Mesodermal cell (in vitro differentiated cells): ENCODE measurements at regions not wholly inside any gene's neighbourhood (a gene's known extent, or its start where the extent isn't known, plus 50 kb on each side); places are given as distances from the start of the nearest gene placed in this dataset.

Experiments
- H3K27ac ChIP-seq: 2 replicates; pipeline ENCODE4 v1.7.0; 2013; ENCODE audit warnings: mild to moderate bottlenecking, low read depth, low read length, moderate library complexity; ENCODE audit not compliant: severe bottlenecking
- H3K36me3 ChIP-seq: 2 replicates; pipeline ENCODE4 v1.7.1; 2013; ENCODE audit warnings: mild to moderate bottlenecking, low read length, moderate library complexity; ENCODE audit not compliant: control insufficient read depth, insufficient read depth
- H3K4me1 ChIP-seq: one replicate; pipeline ENCODE4 v1.7.1; 2013; ENCODE audit warnings: mild to moderate bottlenecking, low read length; ENCODE audit not compliant: insufficient read depth, control insufficient read depth, poor library complexity, severe bottlenecking
- H3K4me3 ChIP-seq: 2 replicates; pipeline ENCODE4 v1.7.0; 2013; ENCODE audit warnings: low read length, control low read depth, mild to moderate bottlenecking; ENCODE audit not compliant: insufficient read depth, poor library complexity, severe bottlenecking; ENCODE audit errors: extremely low read depth
- H3K9me3 ChIP-seq: 2 replicates; pipeline ENCODE4 v1.7.1; 2013; ENCODE audit warnings: mild to moderate bottlenecking, low read length, moderate library complexity; ENCODE audit not compliant: control insufficient read depth
- WGBS, 2 experiments: methylation state at CpG; one replicate each; pipeline ENCODE4 v1.1.5; 2013; ENCODE audit warnings: missing lambda C conversion rate in 2 of 2; ENCODE audit not compliant: insufficient coverage in 2 of 2; 5-methylcytosine and 5-hydroxymethylcytosine counted together

DNA sequence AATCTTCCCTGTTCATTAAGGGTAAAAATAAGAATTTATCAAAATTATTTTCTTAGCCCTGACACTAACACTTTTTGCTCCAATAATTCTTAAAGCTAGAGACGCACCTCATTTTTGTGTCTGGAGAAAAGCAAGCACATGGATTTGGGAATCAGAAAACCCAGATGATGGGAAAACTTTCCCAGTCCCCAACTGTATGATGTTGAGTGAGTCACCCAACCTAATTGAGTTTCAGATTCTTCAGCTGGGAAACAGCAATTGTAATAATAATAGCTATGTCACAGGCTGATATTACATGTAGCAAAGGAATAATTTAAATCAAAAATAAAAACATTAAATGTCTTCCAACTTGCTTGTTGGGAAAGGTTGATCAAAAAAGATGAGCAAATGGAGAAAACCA lies 159.0 kb downstream of the MIS18A start:
- WGBS, 2 experiments = no CpG with 5 or more reads among the region's 1 CpG
- H3K36me3 ChIP-seq = no peaks in the 10 kb centered on the region
- no peaks in the 10 kb centered on the region for H3K9me3 ChIP-seq
- H3K4me1 ChIP-seq = no peaks in the 10 kb centered on the region
- no peak overlapping the region for H3K27ac ChIP-seq
- H3K4me3 ChIP-seq = no peak overlapping the region

DNA sequence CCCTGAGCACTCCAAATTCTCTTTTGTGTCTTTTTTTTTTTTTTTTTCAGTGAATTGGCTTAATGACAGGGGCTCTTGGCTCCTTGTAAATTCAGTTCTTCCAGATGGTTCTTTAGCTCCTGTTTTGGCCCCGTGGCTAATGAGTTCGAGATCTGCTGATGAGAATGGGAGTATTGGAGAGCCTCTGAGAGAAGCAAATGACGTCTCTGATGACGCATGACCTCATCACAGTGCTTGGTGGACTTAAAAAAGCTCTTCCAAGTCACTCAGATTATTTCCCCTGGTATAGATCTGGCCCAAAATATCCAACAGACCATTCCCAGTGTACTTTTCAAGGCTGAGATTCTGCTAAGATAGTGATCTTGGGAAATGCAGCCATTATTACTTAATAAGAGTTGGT lies 159.5 kb downstream of the MIS18A start:
- WGBS, 2 experiments = 72 to 100% methylated on average over 2 to 4 of the region's 4 CpGs
- no peak overlapping the region for H3K27ac ChIP-seq
- no peaks in the 10 kb centered on the region for H3K4me1 ChIP-seq

DNA sequence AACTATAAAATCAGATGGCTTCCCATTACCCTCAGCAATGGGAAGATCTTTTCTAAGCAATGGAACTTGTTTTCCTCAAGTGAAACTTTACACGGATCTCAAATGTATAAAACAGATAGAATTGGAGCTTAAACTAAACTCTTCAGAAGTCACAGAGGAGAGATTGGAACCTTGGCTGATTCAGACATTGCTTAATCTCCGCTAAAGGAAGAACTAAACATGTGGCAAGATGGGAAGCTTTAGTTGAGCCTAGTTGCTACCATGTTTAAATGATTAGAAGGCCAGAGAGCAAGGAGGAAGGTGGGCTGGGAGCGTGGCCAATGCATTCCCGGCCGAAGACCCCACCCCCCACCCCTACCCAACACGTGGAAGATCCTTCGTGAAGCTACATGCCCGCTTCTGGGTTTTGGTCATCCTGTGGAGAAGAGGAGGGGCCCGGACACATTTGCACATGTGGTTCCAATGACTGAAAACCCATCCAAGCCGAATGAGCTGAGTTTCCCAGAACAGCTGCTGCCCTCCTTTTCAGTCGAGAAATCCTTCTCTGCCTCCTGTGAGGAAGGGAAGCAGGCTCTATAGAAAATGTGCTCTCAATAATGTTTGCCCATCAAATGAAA lies 164.3 kb downstream of the MIS18A start:
- Histone ChIP-seq H3K4me3 (no peak overlapping the region), H3K36me3 (no peaks in the 10 kb centered on the region), H3K9me3 (no peaks in the 10 kb centered on the region), H3K4me1 (no peaks in the 10 kb centered on the region), H3K27ac (no peak overlapping the region)
- WGBS, 2 experiments = 72 to 83% methylated on average over 4 of the region's 11 CpGs

More for the DNA sequence above, 159.5 kb downstream of the MIS18A start:
- H3K9me3 ChIP-seq = no peaks in the 10 kb centered on the region
- H3K4me3 ChIP-seq = no peak overlapping the region
- no peaks in the 10 kb centered on the region for H3K36me3 ChIP-seq

DNA sequence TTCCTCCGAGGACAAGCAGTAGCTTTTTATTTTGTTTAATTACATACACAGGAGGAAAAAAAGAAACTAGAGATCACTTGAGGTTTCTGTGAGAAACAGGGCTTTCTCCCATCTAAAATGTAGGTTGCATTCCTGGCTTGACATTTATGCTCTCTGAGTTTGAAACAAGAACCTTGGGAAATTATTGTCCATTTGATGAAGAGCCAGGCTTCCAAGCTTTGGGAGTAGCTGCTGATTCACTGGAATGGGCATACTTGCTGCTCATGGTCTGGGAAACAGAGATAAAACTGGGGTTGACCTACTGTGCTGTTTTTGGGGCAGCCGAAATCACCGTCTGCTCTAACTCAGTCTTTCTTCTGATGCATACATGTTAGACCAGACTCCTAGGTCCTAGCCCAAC lies 165.4 kb downstream of the MIS18A start:
- no peaks in the 10 kb centered on the region for H3K4me1 ChIP-seq
- no peak overlapping the region for H3K4me3 ChIP-seq
- H3K27ac ChIP-seq = no peak overlapping the region
- H3K36me3 ChIP-seq = no peaks in the 10 kb centered on the region
- 80 to 94% methylated on average over 2 of the region's 3 CpGs for WGBS, 2 experiments
- no peaks in the 10 kb centered on the region for H3K9me3 ChIP-seq

DNA sequence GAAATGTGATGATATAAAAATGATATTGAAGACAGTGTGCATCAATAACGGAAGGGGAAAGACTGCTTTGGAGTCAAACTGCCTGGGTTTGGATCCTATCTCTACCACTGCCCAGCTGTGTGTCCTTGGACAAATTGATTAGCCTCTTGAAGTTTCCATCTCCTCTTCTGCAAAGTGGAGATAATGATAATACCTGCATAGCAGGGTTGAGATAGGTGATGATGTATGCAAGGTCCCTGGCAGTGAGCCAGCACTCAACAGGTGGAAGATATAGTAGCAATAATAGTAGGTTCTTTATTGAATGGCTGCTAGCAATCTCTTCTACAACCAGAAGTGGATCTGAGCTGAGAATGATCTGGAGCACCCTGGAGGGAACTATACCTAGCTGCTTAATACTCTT lies 166.7 kb downstream of the MIS18A start:
- WGBS, 2 experiments = 100% methylated on average over 1 of the region's 1 CpG

DNA sequence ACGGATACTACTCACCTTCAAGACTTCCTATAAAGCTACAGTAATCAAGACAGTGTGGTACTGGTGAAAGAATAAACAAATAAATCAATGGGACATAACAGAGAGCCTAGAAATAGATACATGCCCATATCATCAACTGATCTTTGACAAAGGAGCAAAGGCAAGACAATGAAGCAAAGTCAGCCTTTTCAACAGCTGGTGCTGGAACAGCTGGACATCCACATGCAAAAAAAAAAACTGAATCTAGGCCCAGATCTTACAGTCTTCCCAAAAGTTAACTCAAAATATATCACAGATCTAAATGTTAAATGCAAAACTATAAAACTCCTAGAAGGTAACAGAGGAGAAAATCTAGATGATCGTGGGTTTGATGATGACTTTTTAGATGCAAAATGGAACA lies 170.3 kb downstream of the MIS18A start:
- H3K27ac ChIP-seq = no peak overlapping the region
- H3K36me3 ChIP-seq = no peaks in the 10 kb centered on the region
- H3K4me3 ChIP-seq = no peak overlapping the region
- H3K4me1 ChIP-seq = no peaks in the 10 kb centered on the region
- H3K9me3 ChIP-seq = peaks cover 4% of the 10 kb centered on the region
- 83% methylated on average over 1 of the region's 2 CpGs; no CpG with 5 or more reads in 1 of the 2 experiments for WGBS, 2 experiments

More for the DNA sequence above, 166.7 kb downstream of the MIS18A start:
- Histone ChIP-seq H3K9me3 (no peaks in the 10 kb centered on the region), H3K4me3 (no peak overlapping the region), H3K36me3 (no peaks in the 10 kb centered on the region), H3K4me1 (no peaks in the 10 kb centered on the region), H3K27ac (no peak overlapping the region)

DNA sequence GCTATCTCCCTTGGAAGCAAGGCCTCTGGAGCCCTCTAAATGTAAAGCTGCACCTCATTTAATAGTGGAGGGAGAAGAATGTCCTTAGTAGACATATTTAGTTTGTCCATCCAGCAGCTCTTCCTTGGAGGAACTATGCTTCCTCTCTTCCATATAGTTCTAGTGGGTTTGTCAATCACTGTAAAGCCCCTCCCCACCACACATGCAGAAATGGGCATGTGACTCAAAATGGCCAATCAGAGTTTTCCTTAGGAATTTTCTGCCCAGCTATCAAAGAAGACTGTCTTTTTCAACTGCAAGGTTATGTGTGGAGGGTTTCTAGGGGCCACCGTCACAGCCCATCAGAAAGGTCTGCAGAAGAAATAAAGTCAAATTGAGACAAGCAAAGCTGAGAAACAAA lies 175.5 kb downstream of the MIS18A start:
- WGBS, 2 experiments = 88 to 100% methylated on average over 1 of the region's 1 CpG
- Histone ChIP-seq H3K4me1 (no peaks in the 10 kb centered on the region), H3K36me3 (no peaks in the 10 kb centered on the region), H3K4me3 (no peak overlapping the region), H3K27ac (no peak overlapping the region), H3K9me3 (peaks cover 4% of the 10 kb centered on the region)

DNA sequence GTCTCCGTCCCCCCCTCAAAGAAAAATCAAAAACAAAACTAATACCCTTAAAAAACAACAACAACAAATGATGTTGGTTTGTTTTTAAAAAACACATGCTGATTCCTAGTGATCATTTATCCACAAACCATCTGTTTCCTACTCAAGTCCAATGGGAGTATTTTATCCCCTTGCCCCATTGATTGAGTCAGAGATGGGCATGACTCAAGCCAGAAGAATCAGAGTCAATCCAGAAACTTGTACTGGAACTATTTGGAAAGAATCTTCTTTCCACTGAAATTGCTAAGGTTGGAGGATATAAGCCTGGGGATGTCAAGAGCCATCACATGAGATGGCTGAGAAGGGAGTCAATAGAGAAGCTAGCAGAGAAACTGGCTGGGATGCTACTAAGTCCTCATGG lies 176.4 kb downstream of the MIS18A start:
- Histone ChIP-seq H3K36me3 (no peaks in the 10 kb centered on the region), H3K4me1 (no peaks in the 10 kb centered on the region), H3K9me3 (peaks cover 4% of the 10 kb centered on the region), H3K4me3 (no peak overlapping the region), H3K27ac (no peak overlapping the region)
- WGBS, 2 experiments = no CpG with 5 or more reads among the region's 1 CpG

DNA sequence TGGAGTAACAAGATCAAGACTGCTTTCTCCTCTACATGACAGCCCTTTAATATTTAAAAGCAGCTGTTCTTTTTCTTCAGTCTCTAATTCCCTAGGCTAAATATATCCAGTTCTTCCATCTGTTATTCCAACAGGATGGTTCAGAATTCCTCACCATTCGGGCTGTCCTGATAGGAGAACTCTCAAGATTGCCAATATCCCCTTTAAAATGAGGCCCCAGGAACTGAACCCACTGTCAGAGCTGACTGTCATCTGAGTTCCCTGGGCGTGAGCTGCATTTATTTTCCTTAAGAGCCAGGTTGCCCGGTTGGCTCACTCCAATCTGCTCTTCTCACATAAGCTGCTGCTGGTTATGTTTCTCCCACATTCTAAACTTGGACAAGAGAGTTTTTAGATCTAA lies 177.6 kb downstream of the MIS18A start:
- Histone ChIP-seq H3K4me3 (no peak overlapping the region), H3K9me3 (peaks cover 4% of the 10 kb centered on the region), H3K27ac (no peak overlapping the region), H3K4me1 (no peaks in the 10 kb centered on the region), H3K36me3 (no peaks in the 10 kb centered on the region)
- WGBS, 2 experiments = 85 to 86% methylated on average over 2 to 3 of the region's 3 CpGs

DNA sequence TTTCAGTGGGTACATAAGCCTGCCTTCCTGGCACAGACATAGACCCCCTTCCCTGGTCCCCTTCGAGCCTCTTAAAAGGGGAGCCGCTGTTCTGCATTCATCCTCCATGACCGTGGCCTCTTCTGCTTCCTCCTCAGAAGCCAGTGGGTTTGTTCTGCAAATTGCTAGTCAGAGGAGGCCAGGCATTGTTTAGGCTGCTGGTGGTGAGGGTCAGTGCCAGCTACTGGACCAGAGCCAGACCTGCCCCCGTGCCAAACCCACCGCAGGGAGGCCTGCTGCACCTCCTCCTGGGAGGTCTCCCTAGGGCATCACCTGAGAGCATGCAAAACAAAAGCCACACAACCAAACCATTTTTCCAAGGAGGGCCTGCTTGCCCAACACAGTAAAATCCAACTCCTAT lies 178.4 kb downstream of the MIS18A start:
- H3K9me3 ChIP-seq = peaks cover 4% of the 10 kb centered on the region
- WGBS, 2 experiments = 87% methylated on average over 5 of the region's 5 CpGs; no CpG with 5 or more reads in 1 of the 2 experiments
- H3K4me1 ChIP-seq = no peaks in the 10 kb centered on the region
- no peak overlapping the region for H3K4me3 ChIP-seq
- H3K27ac ChIP-seq = no peak overlapping the region
- H3K36me3 ChIP-seq = no peaks in the 10 kb centered on the region

DNA sequence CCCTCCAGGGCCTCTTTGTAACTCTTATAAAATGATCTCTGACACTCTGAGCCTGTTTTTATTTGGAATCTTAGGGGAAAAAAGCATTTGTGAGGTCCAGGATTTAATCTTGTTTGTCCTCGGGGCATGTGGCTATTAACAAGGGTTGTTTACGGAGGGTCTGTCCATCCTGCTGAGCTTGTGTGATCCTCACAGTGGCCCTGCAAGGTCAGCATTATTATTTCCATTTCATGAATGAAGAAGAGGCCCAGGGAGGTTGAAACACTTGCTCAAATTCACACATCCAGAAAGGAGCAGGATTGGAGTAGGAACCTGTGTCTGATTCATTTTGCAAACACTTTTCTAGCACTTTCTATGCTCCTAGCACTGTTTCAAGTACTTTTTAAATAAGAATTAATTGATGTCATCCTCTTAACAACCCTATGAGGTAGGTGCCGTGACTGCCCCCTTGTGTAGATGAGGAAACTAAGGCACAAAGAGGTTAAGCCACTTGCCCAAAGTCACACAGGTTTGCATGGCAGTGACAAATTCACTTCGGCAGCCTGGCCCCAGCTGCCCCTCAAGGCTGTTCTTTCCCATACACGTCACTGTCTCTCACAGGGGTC lies 178.9 kb downstream of the MIS18A start:
- H3K36me3 ChIP-seq = no peaks in the 10 kb centered on the region
- peaks cover under 1% of the 10 kb centered on the region for H3K9me3 ChIP-seq
- WGBS, 2 experiments = 46 to 77% methylated on average over 3 to 4 of the region's 5 CpGs
- H3K4me1 ChIP-seq = no peaks in the 10 kb centered on the region
- no peak overlapping the region for H3K4me3 ChIP-seq
- no peak overlapping the region for H3K27ac ChIP-seq
